Neural cell (in vitro differentiated cells): ENCODE measurements at regions not wholly inside any gene's neighbourhood (a gene's known extent, or its start where the extent isn't known, plus 50 kb on each side); places are given as distances from the start of the nearest gene placed in this dataset.

Source experiments
- H2AFZ ChIP-seq: fragments of 200-600, 300-800 bp; sonication (generic), shearing (Covaris generic); 2 replicates; pipeline ENCODE4 v1.6.0; 2014; ENCODE audit warnings: low read depth, mild to moderate bottlenecking, antibody characterized with exemption, low read length, moderate library complexity
- H3F3A ChIP-seq: fragments of 200-600 bp; shearing (Covaris generic); 2 replicates; pipeline ENCODE4 v1.6.1; 2016; ENCODE audit warnings: mild to moderate bottlenecking, moderate library complexity, mixed read lengths, antibody characterized with exemption, low read length; ENCODE audit not compliant: insufficient read depth, poor library complexity, severe bottlenecking
- H3K27ac ChIP-seq: fragments of 200-600, 300-800 bp; sonication (generic), shearing (Covaris generic); 2 replicates; pipeline ENCODE4 v1.5.1; 2014; ENCODE audit warnings: mild to moderate bottlenecking, low read length, moderate library complexity
- H3K27me3 ChIP-seq: fragments of 300-800, 200-600 bp; sonication (generic), shearing (Covaris generic); 2 replicates; pipeline ENCODE4 v1.6.0; 2014; ENCODE audit warnings: mild to moderate bottlenecking, low read depth, low read length, moderate library complexity; ENCODE audit not compliant: insufficient read depth
- H3K36me3 ChIP-seq: fragments of 300-800, 200-600 bp; sonication (generic), shearing (Covaris generic); 2 replicates; pipeline ENCODE4 v1.5.1; 2014; ENCODE audit warnings: mild to moderate bottlenecking, antibody characterized with exemption, low read length, moderate library complexity; ENCODE audit not compliant: insufficient read depth
- H3K4me2 ChIP-seq: fragments of 300-800, 200-600 bp; sonication (generic), shearing (Covaris generic); 2 replicates; pipeline ENCODE4 v1.6.0; 2014; ENCODE audit warnings: mild to moderate bottlenecking, low read length
- H3K4me3 ChIP-seq: fragments of 300-800, 200-600 bp; sonication (generic), shearing (Covaris generic); 2 replicates; pipeline ENCODE4 v1.5.1; 2014; ENCODE audit warnings: mild to moderate bottlenecking, low read length, moderate library complexity
- H3K79me2 ChIP-seq: fragments of 200-600 bp; shearing (Covaris generic); replicated peaks from 2 replicates; pipeline ENCODE4 v1.6.0; 2014; ENCODE audit warnings: mild to moderate bottlenecking, low read length, moderate library complexity; ENCODE audit not compliant: insufficient read depth
- H3K9ac ChIP-seq: fragments of 300-800, 200-600 bp; sonication (generic), shearing (Covaris generic); 2 replicates; pipeline ENCODE4 v1.6.1; 2016; ENCODE audit warnings: mild to moderate bottlenecking, low read length, mixed read lengths
- H3K9me2 ChIP-seq: fragments of 200-600 bp; shearing (Covaris generic); 2 replicates; pipeline ENCODE4 v1.6.1; 2016; ENCODE audit warnings: mild to moderate bottlenecking, low read length, mixed read lengths; ENCODE audit not compliant: insufficient read depth
- H3K9me3 ChIP-seq: fragments of 200-600, 300-800 bp; sonication (generic), shearing (Covaris generic); 2 replicates; pipeline ENCODE4 v1.6.1; 2016; ENCODE audit warnings: mild to moderate bottlenecking, mixed run types, low read length, moderate library complexity, mixed read lengths
- H4K20me1 ChIP-seq: fragments of 200-600 bp; shearing (Covaris generic); 2 replicates; pipeline ENCODE4 v1.6.1; 2016; ENCODE audit warnings: mild to moderate bottlenecking, mixed run types; ENCODE audit not compliant: insufficient read depth
- CTCF ChIP-seq: fragments of 450-650 bp; IDR thresholded peaks from 2 replicates; pipeline ENCODE4 v1.5.1; 2014; ENCODE audit warnings: antibody characterized with exemption, mild to moderate bottlenecking, moderate library complexity; ENCODE audit not compliant: poor library complexity, severe bottlenecking
- EP300 ChIP-seq: fragments of 450-650 bp; conservative IDR thresholded peaks from 2 replicates; pipeline ENCODE4 v1.6.1; 2014; ENCODE audit warnings: antibody characterized with exemption, mild to moderate bottlenecking, moderate library complexity; ENCODE audit not compliant: poor library complexity, severe bottlenecking
- EZH2 ChIP-seq: fragments of 200-600, 300-800 bp; shearing (Covaris generic), sonication (generic); IDR thresholded peaks from 2 replicates; pipeline ENCODE4 v1.6.1; 2014; ENCODE audit warnings: antibody characterized with exemption, low read length, borderline replicate concordance, mild to moderate bottlenecking; ENCODE audit not compliant: insufficient read depth, poor library complexity, severe bottlenecking
- MXI1 ChIP-seq: fragments of 450-650 bp; conservative IDR thresholded peaks from 2 replicates; pipeline ENCODE4 v1.6.1; 2014; ENCODE audit warnings: antibody characterized with exemption, mild to moderate bottlenecking; ENCODE audit not compliant: poor library complexity, severe bottlenecking
- POLR2AphosphoS5 ChIP-seq: IDR thresholded peaks from 2 replicates; pipeline ENCODE4 v1.6.1; 2012
- RAD21 ChIP-seq: fragments of 450-650 bp; conservative IDR thresholded peaks from 2 replicates; pipeline ENCODE4 v1.6.1; 2014; ENCODE audit warnings: antibody characterized with exemption, mild to moderate bottlenecking, moderate library complexity
- REST ChIP-seq: IDR thresholded peaks from 2 replicates; pipeline ENCODE4 v1.6.1; 2012; ENCODE audit warnings: borderline replicate concordance
- SMC3 ChIP-seq: fragments of 450-650 bp; conservative IDR thresholded peaks from 2 replicates; pipeline ENCODE4 v1.6.1; 2014; ENCODE audit warnings: antibody characterized with exemption, mild to moderate bottlenecking, moderate library complexity; ENCODE audit not compliant: poor library complexity
- TAF1 ChIP-seq: IDR thresholded peaks from 2 replicates; pipeline ENCODE4 v1.6.1; 2012; ENCODE audit warnings: low read depth

GRCh38 chr5:109570362-109570874 is 119.3 kb upstream of the MAN2A1 start:
- no peaks in the 10 kb centered on the region for H3K9me3 ChIP-seq
- H3K9me2 ChIP-seq: no peaks in the 10 kb centered on the region
- no peaks in the 10 kb centered on the region for H3K36me3 ChIP-seq
- TF ChIP-seq REST (no peak), POLR2AphosphoS5 (no peak), SMC3 (no peak), RAD21 (no peak), TAF1 (no peak), CTCF (no peak), MXI1 (no peak), EP300 (no peak), EZH2 (no peak)
- H3K27ac ChIP-seq: no peak overlapping the region
- no peak overlapping the region for H2AFZ ChIP-seq
- H4K20me1 ChIP-seq: no peaks in the 10 kb centered on the region
- no peaks in the 10 kb centered on the region for H3F3A ChIP-seq
- no peaks in the 10 kb centered on the region for H3K27me3 ChIP-seq
- no peaks in the 10 kb centered on the region for H3K79me2 ChIP-seq
- H3K4me3 ChIP-seq: no peak overlapping the region
- no peak overlapping the region for H3K9ac ChIP-seq
- H3K4me2 ChIP-seq: no peak overlapping the region

DNA sequence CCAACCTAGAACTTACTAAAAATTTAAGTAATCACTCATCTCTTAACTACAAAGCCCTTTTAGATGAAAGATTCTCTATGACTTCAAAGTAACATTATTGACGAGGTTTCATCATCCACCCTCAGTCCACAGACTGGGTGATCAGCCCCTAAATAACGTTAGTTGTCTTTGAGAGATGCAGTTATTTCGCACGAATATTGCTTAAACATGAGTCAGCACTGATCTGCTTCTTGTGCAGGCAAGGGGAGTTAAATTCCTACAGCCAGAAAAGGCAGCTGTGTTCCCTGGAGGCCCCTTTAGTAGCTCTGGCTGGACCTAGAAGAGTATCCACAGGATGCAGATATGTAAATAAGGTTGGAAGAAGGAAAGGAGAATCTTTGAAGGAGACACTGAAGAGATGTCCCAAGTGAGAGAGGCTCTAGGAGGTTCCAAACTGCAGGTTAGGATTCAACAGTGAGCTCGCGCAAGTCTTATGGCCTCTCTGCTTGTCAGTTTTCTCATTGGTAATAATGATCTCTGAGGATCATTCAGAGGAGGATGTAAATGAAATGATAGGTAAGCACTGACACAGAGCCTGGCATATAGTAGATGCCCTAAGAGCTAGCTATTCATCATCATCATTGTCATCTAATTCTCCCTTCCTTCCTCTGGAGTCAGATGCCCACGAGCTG is 122.2 kb upstream of the MAN2A1 start:
- H3K4me2 ChIP-seq: no peak overlapping the region
- TF ChIP-seq EZH2: no peak
- TF ChIP-seq MXI1: no peak
- TF ChIP-seq CTCF: no peak
- TF ChIP-seq REST: no peak
- TF ChIP-seq RAD21: no peak
- TF ChIP-seq SMC3: no peak
- no peaks in the 10 kb centered on the region for H3K27me3 ChIP-seq
- no peak overlapping the region for H3K27ac ChIP-seq
- H2AFZ ChIP-seq: no peak overlapping the region
- H3K9me3 ChIP-seq: no peaks in the 10 kb centered on the region
- H3F3A ChIP-seq: no peaks in the 10 kb centered on the region
- H3K9ac ChIP-seq: no peak overlapping the region
- H3K79me2 ChIP-seq: no peaks in the 10 kb centered on the region
- no peaks in the 10 kb centered on the region for H4K20me1 ChIP-seq
- H3K36me3 ChIP-seq: no peaks in the 10 kb centered on the region
- no peaks in the 10 kb centered on the region for H3K9me2 ChIP-seq
- H3K4me3 ChIP-seq: no peak overlapping the region
